ENCODE measurements at regions not wholly inside any gene's neighbourhood (a gene's known extent, or its start where the extent isn't known, plus 50 kb on each side); places are given as distances from the start of the nearest gene placed in this dataset.

- TF ChIP-seq POLR2AphosphoS5 (IDR thresholded peaks at IDR 0.05; ENCODE audit: insufficient read depth, low read depth, low read length): no peak
- TF ChIP-seq, protein P1, sequence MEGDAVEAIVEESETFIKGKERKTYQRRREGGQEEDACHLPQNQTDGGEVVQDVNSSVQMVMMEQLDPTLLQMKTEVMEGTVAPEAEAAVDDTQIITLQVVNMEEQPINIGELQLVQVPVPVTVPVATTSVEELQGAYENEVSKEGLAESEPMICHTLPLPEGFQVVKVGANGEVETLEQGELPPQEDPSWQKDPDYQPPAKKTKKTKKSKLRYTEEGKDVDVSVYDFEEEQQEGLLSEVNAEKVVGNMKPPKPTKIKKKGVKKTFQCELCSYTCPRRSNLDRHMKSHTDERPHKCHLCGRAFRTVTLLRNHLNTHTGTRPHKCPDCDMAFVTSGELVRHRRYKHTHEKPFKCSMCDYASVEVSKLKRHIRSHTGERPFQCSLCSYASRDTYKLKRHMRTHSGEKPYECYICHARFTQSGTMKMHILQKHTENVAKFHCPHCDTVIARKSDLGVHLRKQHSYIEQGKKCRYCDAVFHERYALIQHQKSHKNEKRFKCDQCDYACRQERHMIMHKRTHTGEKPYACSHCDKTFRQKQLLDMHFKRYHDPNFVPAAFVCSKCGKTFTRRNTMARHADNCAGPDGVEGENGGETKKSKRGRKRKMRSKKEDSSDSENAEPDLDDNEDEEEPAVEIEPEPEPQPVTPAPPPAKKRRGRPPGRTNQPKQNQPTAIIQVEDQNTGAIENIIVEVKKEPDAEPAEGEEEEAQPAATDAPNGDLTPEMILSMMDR (IDR thresholded peaks at IDR 0.05; ENCODE audit: extremely low read depth in 1 of 2, insufficient read depth in 1 of 2, low read depth in 1 of 2, low read length in 2 of 2): no peak
- no peak for TF ChIP-seq POLR2A (IDR thresholded peaks at IDR 0.05; ENCODE audit: low read depth, low read length)
- TF ChIP-seq EZH2 (IDR thresholded peaks at IDR 0.05; ENCODE audit: borderline replicate concordance, low read depth, low read length, severe bottlenecking): no peak
Observed at GRCh38 chr7:79615871-79616640, 162.6 kb upstream of the MAGI2 start.

Data from endothelial cell of umbilical vein (primary cell).